C4-2B (cell line): ENCODE measurements at regions not wholly inside any gene's neighbourhood (a gene's known extent, or its start where the extent isn't known, plus 50 kb on each side); places are given as distances from the start of the nearest gene placed in this dataset.

Experiments
- CTCF ChIP-seq: fragments of 450-650 bp; conservative IDR thresholded peaks from 2 replicates; pipeline ENCODE4 v1.5.1; 2017; ENCODE audit warnings: mild to moderate bottlenecking
- ZFX ChIP-seq: fragments of 450-650 bp; IDR thresholded peaks from 2 replicates; pipeline ENCODE4 v1.6.1; 2017

- TF ChIP-seq CTCF, result no peak
- TF ChIP-seq ZFX, result no peak
Measured at GRCh38 chr2:217263756-217264155, 403.9 kb upstream of the TNP1 start.
